ENCODE measurements at regions not wholly inside any gene's neighbourhood (a gene's known extent, or its start where the extent isn't known, plus 50 kb on each side); places are given as distances from the start of the nearest gene placed in this dataset.

DNA sequence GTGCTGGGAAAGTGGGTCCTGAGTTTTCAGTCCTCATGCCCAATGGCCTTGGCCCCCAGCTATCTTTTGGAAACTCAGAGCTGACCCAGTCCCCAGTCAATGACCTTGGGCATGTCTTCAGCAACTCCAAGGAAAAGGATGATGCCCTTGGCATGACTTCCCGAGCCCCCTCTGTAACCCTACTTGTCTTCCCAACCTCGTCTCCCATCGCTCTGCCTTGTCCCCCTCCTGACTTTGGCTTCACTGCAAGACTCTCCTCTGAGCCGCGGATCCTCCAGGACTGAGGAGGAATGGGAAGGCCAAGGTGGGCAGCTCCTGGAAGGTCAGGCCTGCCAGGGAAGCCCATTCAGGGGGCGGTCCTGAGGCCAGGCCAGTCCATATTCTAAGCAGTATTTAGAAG is 73.5 kb upstream of the MEF2A start:
- no peak for TF ChIP-seq POLR2AphosphoS5 (IDR thresholded peaks at IDR 0.05; ENCODE audit: low read depth, low read length)
- TF ChIP-seq POLR2A (IDR thresholded peaks at IDR 0.05; ENCODE audit: low read depth, low read length) = no peak
- TF ChIP-seq TAF1 (IDR thresholded peaks at IDR 0.05; ENCODE audit: low read depth, low read length) = no peak
- TF ChIP-seq PAX5 (IDR thresholded peaks at IDR 0.05; ENCODE audit: insufficient read depth, low read length, severe bottlenecking) = no peak
- no peak for TF ChIP-seq POU2F2 (IDR thresholded peaks at IDR 0.05; ENCODE audit: low read depth, low read length)
- no peak for TF ChIP-seq SPI1 (IDR thresholded peaks at IDR 0.05; ENCODE audit: low read depth, low read length)
